ENCODE measurements at regions not wholly inside any gene's neighbourhood (a gene's known extent, or its start where the extent isn't known, plus 50 kb on each side); places are given as distances from the start of the nearest gene placed in this dataset.

- H3K4me3 ChIP-seq = no peak overlapping the region
- Mint-ChIP-seq H3K4me1 (no peaks in the 10 kb centered on the region), H3K9me3 (peaks cover 67% of the 10 kb centered on the region), H3K27ac (no peak overlapping the region), H3K36me3 (ENCODE audit: low read depth) (peaks cover 8% of the 10 kb centered on the region), H3K4me3 (no peak overlapping the region), H3K27me3 (ENCODE audit: insufficient read depth, low read depth, poor library complexity) (peaks cover 12% of the 10 kb centered on the region)
- no peak overlapping the region for H2AFZ ChIP-seq
- H3K27me3 ChIP-seq (ENCODE audit: insufficient read depth) = no peaks in the 10 kb centered on the region
- no peaks in the 10 kb centered on the region for H3K4me1 ChIP-seq (ENCODE audit: insufficient read depth)
- no peak overlapping the region for H3K4me2 ChIP-seq
- no peaks in the 10 kb centered on the region for H4K20me1 ChIP-seq (replicated peaks; ENCODE audit: insufficient read depth)
- no peak for ATAC-seq
- no peaks in the 10 kb centered on the region for H3K9me2 ChIP-seq (ENCODE audit: insufficient read depth)
- H3K79me2 ChIP-seq (replicated peaks; ENCODE audit: insufficient read depth) = no peaks in the 10 kb centered on the region
- TF ChIP-seq, protein P1, sequence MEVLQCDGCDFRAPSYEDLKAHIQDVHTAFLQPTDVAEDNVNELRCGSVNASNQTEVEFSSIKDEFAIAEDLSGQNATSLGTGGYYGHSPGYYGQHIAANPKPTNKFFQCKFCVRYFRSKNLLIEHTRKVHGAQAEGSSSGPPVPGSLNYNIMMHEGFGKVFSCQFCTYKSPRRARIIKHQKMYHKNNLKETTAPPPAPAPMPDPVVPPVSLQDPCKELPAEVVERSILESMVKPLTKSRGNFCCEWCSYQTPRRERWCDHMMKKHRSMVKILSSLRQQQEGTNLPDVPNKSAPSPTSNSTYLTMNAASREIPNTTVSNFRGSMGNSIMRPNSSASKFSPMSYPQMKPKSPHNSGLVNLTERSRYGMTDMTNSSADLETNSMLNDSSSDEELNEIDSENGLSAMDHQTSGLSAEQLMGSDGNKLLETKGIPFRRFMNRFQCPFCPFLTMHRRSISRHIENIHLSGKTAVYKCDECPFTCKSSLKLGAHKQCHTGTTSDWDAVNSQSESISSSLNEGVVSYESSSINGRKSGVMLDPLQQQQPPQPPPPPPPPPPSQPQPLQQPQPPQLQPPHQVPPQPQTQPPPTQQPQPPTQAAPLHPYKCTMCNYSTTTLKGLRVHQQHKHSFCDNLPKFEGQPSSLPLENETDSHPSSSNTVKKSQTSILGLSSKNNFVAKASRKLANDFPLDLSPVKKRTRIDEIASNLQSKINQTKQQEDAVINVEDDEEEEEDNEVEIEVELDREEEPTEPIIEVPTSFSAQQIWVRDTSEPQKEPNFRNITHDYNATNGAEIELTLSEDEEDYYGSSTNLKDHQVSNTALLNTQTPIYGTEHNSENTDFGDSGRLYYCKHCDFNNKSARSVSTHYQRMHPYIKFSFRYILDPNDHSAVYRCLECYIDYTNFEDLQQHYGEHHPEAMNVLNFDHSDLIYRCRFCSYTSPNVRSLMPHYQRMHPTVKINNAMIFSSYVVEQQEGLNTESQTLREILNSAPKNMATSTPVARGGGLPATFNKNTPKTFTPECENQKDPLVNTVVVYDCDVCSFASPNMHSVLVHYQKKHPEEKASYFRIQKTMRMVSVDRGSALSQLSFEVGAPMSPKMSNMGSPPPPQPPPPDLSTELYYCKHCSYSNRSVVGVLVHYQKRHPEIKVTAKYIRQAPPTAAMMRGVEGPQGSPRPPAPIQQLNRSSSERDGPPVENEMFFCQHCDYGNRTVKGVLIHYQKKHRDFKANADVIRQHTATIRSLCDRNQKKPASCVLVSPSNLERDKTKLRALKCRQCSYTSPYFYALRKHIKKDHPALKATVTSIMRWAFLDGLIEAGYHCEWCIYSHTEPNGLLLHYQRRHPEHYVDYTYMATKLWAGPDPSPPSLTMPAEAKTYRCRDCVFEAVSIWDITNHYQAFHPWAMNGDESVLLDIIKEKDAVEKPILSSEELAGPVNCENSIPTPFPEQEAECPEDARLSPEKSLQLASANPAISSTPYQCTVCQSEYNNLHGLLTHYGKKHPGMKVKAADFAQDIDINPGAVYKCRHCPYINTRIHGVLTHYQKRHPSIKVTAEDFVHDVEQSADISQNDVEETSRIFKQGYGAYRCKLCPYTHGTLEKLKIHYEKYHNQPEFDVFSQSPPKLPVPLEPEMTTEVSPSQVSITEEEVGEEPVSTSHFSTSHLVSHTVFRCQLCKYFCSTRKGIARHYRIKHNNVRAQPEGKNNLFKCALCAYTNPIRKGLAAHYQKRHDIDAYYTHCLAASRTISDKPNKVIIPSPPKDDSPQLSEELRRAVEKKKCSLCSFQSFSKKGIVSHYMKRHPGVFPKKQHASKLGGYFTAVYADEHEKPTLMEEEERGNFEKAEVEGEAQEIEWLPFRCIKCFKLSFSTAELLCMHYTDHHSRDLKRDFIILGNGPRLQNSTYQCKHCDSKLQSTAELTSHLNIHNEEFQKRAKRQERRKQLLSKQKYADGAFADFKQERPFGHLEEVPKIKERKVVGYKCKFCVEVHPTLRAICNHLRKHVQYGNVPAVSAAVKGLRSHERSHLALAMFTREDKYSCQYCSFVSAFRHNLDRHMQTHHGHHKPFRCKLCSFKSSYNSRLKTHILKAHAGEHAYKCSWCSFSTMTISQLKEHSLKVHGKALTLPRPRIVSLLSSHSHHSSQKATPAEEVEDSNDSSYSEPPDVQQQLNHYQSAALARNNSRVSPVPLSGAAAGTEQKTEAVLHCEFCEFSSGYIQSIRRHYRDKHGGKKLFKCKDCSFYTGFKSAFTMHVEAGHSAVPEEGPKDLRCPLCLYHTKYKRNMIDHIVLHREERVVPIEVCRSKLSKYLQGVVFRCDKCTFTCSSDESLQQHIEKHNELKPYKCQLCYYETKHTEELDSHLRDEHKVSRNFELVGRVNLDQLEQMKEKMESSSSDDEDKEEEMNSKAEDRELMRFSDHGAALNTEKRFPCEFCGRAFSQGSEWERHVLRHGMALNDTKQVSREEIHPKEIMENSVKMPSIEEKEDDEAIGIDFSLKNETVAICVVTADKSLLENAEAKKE (CRISPR knock-in tag; IDR thresholded peaks at IDR 0.05) = no peak
- TF ChIP-seq ETS1 (IDR thresholded peaks at IDR 0.05) = no peak
- TF ChIP-seq EZH2phosphoT487 (IDR thresholded peaks at IDR 0.05; ENCODE audit: unreplicated experiment) = no peak
- TF ChIP-seq, protein P2, sequence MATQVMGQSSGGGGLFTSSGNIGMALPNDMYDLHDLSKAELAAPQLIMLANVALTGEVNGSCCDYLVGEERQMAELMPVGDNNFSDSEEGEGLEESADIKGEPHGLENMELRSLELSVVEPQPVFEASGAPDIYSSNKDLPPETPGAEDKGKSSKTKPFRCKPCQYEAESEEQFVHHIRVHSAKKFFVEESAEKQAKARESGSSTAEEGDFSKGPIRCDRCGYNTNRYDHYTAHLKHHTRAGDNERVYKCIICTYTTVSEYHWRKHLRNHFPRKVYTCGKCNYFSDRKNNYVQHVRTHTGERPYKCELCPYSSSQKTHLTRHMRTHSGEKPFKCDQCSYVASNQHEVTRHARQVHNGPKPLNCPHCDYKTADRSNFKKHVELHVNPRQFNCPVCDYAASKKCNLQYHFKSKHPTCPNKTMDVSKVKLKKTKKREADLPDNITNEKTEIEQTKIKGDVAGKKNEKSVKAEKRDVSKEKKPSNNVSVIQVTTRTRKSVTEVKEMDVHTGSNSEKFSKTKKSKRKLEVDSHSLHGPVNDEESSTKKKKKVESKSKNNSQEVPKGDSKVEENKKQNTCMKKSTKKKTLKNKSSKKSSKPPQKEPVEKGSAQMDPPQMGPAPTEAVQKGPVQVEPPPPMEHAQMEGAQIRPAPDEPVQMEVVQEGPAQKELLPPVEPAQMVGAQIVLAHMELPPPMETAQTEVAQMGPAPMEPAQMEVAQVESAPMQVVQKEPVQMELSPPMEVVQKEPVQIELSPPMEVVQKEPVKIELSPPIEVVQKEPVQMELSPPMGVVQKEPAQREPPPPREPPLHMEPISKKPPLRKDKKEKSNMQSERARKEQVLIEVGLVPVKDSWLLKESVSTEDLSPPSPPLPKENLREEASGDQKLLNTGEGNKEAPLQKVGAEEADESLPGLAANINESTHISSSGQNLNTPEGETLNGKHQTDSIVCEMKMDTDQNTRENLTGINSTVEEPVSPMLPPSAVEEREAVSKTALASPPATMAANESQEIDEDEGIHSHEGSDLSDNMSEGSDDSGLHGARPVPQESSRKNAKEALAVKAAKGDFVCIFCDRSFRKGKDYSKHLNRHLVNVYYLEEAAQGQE (IDR thresholded peaks at IDR 0.05; ENCODE audit: unreplicated experiment) = no peak
- no peak for TF ChIP-seq POLR2AphosphoS5 (IDR thresholded peaks at IDR 0.05; ENCODE audit: low read depth)
- no peak for TF ChIP-seq ZNF331 (CRISPR knock-in tag; IDR thresholded peaks at IDR 0.05; ENCODE audit: low read depth)
- TF ChIP-seq, protein P3, sequence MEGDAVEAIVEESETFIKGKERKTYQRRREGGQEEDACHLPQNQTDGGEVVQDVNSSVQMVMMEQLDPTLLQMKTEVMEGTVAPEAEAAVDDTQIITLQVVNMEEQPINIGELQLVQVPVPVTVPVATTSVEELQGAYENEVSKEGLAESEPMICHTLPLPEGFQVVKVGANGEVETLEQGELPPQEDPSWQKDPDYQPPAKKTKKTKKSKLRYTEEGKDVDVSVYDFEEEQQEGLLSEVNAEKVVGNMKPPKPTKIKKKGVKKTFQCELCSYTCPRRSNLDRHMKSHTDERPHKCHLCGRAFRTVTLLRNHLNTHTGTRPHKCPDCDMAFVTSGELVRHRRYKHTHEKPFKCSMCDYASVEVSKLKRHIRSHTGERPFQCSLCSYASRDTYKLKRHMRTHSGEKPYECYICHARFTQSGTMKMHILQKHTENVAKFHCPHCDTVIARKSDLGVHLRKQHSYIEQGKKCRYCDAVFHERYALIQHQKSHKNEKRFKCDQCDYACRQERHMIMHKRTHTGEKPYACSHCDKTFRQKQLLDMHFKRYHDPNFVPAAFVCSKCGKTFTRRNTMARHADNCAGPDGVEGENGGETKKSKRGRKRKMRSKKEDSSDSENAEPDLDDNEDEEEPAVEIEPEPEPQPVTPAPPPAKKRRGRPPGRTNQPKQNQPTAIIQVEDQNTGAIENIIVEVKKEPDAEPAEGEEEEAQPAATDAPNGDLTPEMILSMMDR (conservative IDR thresholded peaks at IDR 0.05; ENCODE audit: low read depth in 2 of 2) = no peak
- TF ChIP-seq STAT1 (IDR thresholded peaks at IDR 0.05; ENCODE audit: unreplicated experiment) = no peak
- TF ChIP-seq JUNB (IDR thresholded peaks at IDR 0.05; ENCODE audit: unreplicated experiment) = no peak
- no peak for TF ChIP-seq CREB1 (CRISPR knock-in tag; IDR thresholded peaks at IDR 0.05; ENCODE audit: low read depth)
- no peak for TF ChIP-seq NANOG (IDR thresholded peaks at IDR 0.05; ENCODE audit: borderline replicate concordance)
- no peak for TF ChIP-seq EZH2 (IDR thresholded peaks at IDR 0.05; ENCODE audit: low read depth, unreplicated experiment)
- TF ChIP-seq ZNF114 (CRISPR knock-in tag; IDR thresholded peaks at IDR 0.05) = no peak
- DNase-seq (ENCODE audit: low spot score) = no peak
- no peaks in the 10 kb centered on the region for H3F3A ChIP-seq (replicated peaks; ENCODE audit: low read depth)
- H3K27ac ChIP-seq (ENCODE audit: low read depth) = no peak overlapping the region
- H3K36me3 ChIP-seq (ENCODE audit: insufficient read depth) = no peaks in the 10 kb centered on the region
These were observed 54.2 kb upstream of the MED9 start for GRCh38 chr17:17422641-17423040.

Measured in GM23338 (cell line).